ENCODE measurements at regions not wholly inside any gene's neighbourhood (a gene's known extent, or its start where the extent isn't known, plus 50 kb on each side); places are given as distances from the start of the nearest gene placed in this dataset.
"Not testable (repeated sequence)": the region's sequence is repeated elsewhere in the genome, so short reads cannot be mapped to it uniquely, and the experiment has no call there.

DNA sequence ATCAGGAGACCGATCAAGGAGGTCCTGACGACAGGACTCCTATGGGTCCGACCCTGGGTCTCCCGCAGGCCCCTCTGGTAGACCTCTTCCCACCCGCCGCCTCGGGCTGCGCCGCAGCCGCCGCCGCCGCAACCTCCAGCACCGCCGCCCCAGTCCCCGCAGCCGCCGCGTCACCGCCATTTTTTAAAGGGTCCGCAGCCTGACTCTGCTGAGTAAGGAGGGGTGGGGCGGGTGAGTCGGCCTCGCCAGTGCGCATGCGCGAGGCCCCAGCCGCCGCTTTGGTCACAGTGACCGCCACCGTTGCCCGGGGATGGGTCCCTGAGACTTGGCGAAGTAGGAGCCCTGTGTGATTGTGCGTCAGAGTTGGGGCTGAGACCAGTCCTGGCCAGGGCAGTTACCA, 1401.9 kb upstream of the PCDH10 start:
- not testable (repeated sequence) for DNase-seq (ENCODE audit: low read depth in 2 of 2)

DNA sequence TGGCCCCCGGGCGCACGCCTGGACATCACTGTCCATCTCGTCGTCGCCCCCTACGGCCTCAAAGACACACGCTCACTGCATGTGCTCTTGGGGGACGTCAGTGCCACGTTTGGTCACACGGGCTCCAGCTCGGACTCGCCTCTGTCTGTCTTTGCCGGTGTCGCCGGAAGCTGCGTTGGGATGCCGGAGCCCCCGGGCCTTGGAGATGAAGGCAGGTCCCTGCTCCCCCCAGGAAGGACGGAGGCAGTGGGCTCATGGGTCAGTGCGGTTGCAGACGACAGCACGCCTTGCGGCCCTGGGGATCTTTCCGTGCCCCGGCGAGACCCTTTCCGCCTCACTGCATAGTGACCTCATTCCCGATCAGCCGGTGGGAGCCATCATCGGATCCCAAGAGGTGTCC, 1399.9 kb upstream of the PCDH10 start:
- not testable (repeated sequence) for DNase-seq (ENCODE audit: low read depth in 2 of 2)

DNA sequence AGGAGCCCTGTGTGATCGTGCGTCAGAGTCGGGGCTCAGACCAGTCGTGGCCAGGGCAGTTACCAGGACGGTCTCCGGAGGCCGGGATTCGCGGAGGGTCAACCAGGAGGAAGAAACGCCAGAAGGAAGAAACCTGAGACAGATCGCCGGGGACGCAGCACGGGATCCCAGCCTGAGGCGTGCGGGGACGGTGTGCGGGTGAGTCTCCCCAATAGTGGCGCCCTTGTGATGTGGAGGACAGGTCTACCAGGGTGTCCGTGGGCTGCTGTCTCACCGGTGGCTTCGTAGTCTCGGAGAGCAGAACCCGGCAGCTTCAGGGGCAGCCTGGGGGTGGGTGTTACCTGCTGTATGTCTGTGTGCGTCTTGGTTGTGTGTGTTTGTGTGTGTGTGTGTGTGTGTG, 1399.1 kb upstream of the PCDH10 start:
- not testable (repeated sequence) for DNase-seq (ENCODE audit: low read depth in 2 of 2)

DNA sequence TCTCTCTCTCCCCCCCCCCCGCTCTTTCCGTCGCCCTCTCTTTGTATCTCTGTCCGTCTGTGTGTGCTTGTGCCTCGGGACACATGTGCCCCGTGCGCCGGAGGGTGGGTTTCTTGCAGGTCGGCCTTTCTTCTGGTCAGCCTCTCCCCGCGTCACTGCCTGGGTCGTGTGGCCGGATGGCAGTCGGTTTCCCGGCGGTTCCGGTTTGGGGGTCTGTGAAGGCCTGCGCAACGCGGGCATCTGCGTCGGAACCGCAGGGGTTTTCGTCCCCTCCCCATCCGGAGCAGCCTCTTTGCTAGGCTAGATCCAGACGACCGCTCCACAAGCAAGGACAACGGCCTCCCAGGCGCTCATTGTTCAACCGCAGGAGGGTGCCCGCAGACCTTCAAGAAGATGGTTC, 1398.6 kb upstream of the PCDH10 start:
- not testable (repeated sequence) for DNase-seq (ENCODE audit: low read depth in 2 of 2)

DNA sequence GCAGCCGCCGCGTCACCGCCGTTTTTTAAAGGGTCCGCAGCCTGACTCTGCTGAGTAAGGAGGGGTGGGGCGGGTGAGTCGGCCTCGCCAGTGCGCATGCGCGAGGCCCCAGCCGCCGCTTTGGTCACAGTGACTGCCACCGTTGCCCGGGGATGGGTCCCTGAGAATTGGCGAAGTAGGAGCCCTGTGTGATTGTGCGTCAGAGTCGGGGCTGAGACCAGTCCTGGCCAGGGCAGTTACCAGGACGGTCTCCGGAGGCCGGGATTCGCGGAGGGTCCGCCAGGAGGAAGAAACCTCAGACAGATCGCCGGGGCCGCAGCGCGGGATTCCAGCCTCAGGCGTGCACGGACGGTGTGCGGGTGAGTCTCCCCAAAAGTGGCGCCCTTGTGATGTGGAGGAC, 1386.9 kb upstream of the PCDH10 start:
- DNase-seq (ENCODE audit: low read depth in 2 of 2): not testable (repeated sequence)

DNA sequence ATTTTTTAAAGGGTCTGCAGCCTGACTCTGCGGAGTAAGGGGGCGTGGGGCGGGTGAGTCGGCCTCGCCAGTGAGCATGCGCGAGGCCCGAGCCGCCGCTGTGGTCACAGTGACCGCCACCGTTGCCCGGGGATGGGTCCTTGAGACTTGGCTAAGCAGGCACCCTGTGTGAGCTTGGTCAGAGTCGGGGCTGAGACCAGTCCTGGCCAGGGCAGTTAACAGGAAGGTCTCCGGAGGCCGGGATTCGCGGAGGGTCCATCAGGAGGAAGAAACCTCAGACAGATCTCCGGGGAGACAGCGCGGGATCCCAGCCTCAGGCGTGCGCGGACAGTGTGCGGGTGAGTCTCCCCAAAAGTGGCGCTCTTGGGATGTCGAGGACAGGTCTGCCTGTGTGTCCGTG, 1384.4 kb upstream of the PCDH10 start:
- DNase-seq (ENCODE audit: low read depth in 2 of 2): no peak

DNA sequence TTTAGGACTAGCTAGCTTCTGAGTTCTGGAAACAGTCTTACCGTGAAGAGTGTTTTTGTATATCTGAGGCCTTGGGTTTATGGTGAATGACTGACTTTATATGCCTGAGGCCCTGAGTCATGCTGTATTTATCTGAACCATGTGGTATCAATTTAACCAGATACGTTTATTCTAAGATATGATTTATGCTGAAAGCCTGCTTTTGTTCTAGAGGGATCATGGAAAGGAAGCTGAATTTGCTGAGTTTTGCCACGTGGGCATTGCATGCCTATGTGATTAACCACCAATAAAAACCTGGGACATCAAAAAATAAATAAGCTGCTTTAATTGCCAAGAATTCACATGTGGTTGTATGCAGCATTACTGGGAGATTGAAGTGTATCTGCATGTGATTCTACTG, 1374.7 kb upstream of the PCDH10 start:
- DNase-seq (ENCODE audit: low read depth in 2 of 2): not testable (repeated sequence)

DNA sequence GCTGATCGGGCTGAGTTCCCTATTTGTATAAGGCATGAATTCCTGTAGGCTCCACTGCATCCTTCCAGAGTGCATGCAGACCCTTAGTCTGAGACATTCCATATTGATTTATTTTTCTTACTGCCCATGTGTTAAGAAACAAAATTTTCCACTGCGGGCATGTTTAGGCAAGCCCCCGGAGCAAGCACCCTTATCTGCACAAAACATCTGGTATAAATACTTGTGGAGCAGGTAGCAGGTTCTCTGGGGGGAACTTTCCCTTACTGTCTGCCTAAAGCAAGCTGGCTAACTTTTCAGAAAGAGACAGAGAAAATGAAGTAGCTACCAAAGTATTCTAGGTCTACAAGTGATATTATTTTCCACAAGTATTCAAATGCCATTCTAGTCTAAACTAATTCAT, 1338.5 kb upstream of the PCDH10 start:
- DNase-seq (ENCODE audit: low read depth in 2 of 2): not testable (repeated sequence)

All from stimulated activated CD8-positive, alpha-beta memory T cell treated with anti-CD3 and anti-CD28 coated beads, Interleukin-2, amount 100 ng/mL, for 1 hour (primary cell).